IgD-negative memory B cell (primary cell): ENCODE measurements at regions not wholly inside any gene's neighbourhood (a gene's known extent, or its start where the extent isn't known, plus 50 kb on each side); places are given as distances from the start of the nearest gene placed in this dataset.

Experiments
- H3K27ac Mint-ChIP-seq, 3 donors: one replicate each; pipeline ENCODE4 v1.8.0; 2020 to 2022; ENCODE audit warnings: mild to moderate bottlenecking in 3 of 3, mixed read lengths in 3 of 3, moderate library complexity in 1 of 3
- H3K27me3 Mint-ChIP-seq: one replicate; pipeline ENCODE4 v1.8.0; 2021; ENCODE audit warnings: mixed read lengths
- H3K36me3 Mint-ChIP-seq: one replicate; pipeline ENCODE4 v1.8.0; 2020; ENCODE audit warnings: mild to moderate bottlenecking, mixed read lengths
- H3K4me1 Mint-ChIP-seq, 3 donors: one replicate each; pipeline ENCODE4 v1.8.0; 2020 to 2022; ENCODE audit warnings: mixed read lengths in 3 of 3, mild to moderate bottlenecking in 1 of 3
- H3K4me3 Mint-ChIP-seq, 4 donors: one replicate each; pipeline ENCODE4 v1.8.0; 2020 to 2022; ENCODE audit warnings: mild to moderate bottlenecking in 4 of 4, mixed read lengths in 4 of 4, moderate library complexity in 3 of 4
- H3K9me3 Mint-ChIP-seq, 3 donors: one replicate each; pipeline ENCODE4 v1.8.0; 2020 to 2021; ENCODE audit warnings: mixed read lengths in 3 of 3, mild to moderate bottlenecking in 1 of 3

DNA sequence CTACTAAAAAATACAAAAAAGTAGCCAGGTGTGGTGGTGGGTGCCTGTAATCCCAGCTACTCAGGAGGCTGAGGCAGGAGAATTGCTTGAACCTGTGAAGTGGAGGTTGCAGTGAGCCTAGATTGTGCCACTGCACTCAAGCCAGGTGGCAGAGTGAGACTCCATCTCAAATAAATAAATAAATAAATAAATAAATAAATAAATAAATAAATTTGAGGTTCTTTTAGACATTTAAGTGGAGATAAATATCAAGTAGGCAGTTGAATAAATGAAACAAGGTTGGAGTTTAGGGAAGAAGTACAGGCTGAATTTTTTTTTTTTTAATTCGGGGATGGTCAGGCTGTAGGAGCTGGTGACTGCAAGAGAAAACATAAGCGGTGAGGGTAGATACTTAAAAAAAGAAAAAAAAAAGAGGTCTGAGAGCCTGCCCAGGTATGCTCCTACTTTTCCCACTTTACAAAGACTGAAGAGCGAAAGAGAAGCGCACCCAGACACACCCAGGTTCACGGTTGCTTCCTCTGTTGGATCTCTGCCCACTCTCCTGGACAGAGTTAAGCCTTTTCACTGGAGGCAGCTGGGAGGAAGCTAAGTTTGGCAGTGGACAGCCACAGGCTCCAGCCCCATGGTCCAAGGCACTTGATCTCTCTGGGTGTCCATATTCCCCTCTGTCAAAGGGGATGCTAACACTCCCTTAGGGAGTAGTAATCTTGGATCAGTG, 100.9 kb upstream of the PRDM1 start:
- Mint-ChIP-seq H3K27me3 (peaks cover 52% of the 10 kb centered on the region), H3K9me3 (no peaks in the 10 kb centered on the region), H3K4me1 (peaks cover 4 to 13% (median 6%) of the 10 kb centered on the region in 3 donors), H3K27ac (no peak overlapping the region), H3K4me3 (no peak overlapping the region), H3K36me3 (no peaks in the 10 kb centered on the region)

DNA sequence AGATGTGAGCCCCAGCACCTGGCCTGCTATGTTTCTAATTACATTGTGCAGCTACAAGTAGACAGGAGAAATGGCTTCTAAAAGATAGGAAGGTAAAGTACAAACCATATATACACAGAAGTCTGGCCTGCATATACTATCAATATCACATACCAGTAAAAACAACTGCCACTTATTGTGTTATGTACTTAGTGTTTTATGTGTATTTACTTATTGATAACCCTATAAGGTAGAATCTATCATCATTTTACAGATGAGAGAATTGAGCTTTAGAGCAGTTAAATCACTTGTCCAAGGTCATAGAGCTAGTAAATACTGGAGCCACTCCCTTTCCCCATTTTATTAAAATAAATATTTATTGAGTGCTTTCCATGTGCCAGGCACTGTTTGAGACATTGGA, 102.4 kb upstream of the PRDM1 start:
- Mint-ChIP-seq H3K36me3 (no peaks in the 10 kb centered on the region), H3K27ac (no peak overlapping the region), H3K27me3 (peaks cover 51% of the 10 kb centered on the region), H3K9me3 (no peaks in the 10 kb centered on the region), H3K4me3 (no peak overlapping the region), H3K4me1 (peaks cover 4 to 13% (median 6%) of the 10 kb centered on the region in 3 donors)

DNA sequence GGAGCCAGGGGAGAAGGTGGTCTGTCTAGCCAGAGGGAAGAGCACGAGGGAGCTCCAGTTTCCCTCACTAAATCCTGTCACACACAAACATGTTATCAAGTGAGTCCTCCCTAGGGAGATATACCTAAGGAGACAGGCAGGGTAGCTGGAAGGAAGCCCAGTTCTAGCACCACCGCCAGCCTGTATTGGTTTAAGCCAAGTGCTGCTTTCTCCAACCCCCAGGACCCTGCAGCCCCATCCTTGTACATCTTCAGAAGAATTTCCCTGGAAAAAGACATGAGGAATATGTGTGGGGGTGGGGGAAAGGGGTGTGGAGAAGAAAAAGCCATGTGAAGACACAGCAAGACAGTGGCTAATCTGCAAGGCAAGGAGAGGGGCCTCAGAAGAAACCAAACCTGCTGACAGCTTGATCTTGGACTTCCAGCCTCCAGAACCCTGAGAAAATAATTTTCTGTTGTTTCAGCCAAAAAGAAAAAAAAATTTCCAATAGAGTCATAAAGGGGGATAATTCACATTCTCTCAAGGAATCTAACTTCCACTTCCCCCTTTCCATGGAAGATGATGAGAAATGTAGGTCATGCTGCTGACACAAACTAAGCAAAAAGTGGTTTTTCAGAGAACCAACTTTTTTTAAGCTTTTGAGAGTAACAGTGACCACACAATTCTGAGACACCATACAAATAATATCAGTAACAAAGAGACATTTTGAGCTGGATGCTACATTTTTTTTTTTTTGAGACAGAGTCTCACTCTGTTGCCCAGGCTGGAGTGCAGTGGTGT, 103.2 kb upstream of the PRDM1 start:
- peaks cover 52% of the 10 kb centered on the region for H3K27me3 Mint-ChIP-seq
- H3K4me3 Mint-ChIP-seq = no peak overlapping the region
- H3K27ac Mint-ChIP-seq = no peak overlapping the region
- peaks cover 0 to 1% (median 0%) of the 10 kb centered on the region in 3 donors for H3K9me3 Mint-ChIP-seq
- no peaks in the 10 kb centered on the region for H3K36me3 Mint-ChIP-seq
- H3K4me1 Mint-ChIP-seq = peaks cover 4 to 13% (median 6%) of the 10 kb centered on the region in 3 donors

DNA sequence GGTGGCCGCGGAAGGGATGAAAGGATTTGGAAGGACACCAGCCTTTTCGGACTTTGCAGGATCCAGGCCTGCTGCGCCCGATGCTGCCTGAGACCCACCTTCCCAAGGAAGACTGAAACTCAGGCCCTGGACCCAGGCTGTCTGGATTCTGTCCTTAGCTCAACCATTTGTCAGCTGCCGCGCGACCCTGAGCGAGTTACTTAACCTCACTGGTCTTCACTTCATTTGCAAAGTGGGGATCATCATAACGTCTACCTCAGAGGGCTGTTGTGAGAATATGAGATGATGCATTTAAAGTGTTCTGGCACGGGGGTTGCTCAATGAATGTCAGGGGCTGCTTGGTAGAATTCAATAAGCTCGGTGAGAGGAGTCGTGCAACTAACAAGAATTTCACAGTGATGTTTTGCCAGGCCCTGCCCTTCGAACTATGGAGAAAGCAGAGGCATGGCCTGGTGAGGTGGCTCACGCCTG, 104.2 kb upstream of the PRDM1 start:
- Mint-ChIP-seq H3K27me3 (peaks cover 46% of the 10 kb centered on the region), H3K4me1 (peaks cover 4 to 13% (median 6%) of the 10 kb centered on the region in 3 donors)

DNA sequence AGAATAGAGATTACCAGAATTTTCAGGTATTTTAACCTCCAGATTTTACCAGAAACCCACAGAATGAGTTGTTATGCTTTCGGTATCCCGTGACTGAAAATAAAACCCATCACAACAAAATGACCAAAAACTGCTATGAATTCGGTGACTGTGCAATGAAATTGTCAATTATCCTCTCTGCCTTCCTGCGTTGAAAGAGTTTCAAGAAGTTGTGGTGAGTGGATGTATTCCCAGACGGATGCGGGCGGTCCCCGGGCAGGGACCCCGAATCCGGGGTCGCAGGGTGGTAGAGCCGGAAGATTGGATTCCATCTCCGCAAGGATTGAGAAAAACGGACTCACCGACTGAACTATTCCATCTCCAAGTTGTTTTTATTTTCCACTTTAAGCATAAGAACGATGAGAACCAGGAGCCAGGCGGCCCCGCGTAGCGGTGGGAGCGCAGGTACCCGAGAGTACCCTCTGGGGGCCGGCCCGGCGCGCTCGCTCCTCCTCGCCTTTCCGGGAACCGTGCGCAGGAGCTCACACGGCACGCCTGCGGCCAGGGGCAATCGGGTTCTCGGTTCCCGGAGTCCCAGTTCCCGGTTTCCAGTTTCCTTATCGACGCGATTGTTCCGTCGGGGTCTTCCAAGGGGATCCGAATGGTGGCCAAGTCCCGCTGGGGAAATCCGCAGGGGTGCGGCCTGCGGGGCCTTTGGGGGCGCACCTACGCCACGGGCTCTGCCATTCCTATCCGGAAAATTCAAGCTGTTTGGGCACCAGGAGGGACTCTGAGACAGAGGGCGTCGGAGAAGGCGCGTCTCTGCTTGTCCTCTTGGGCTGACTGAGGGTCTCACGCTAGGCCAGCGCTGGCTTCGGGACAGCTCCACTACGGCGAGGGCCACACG, 104.9 kb upstream of the PRDM1 start:
- peaks cover 4 to 13% (median 6%) of the 10 kb centered on the region in 3 donors for H3K4me1 Mint-ChIP-seq
- H3K36me3 Mint-ChIP-seq = no peaks in the 10 kb centered on the region
- peaks cover 43% of the 10 kb centered on the region for H3K27me3 Mint-ChIP-seq
- H3K27ac Mint-ChIP-seq = peak overlapping the region in 1 of 3 donors; percentile 73
- peak overlapping the region; percentile 77 to 93 (median 86) for H3K4me3 Mint-ChIP-seq
- peaks cover 0 to 3% (median 0%) of the 10 kb centered on the region in 3 donors for H3K9me3 Mint-ChIP-seq

More for the DNA sequence above, 104.2 kb upstream of the PRDM1 start:
- no peak overlapping the region for H3K27ac Mint-ChIP-seq
- H3K4me3 Mint-ChIP-seq = peak overlapping the region in 3 of 4 donors; percentile 5 to 93 (median 77)
- no peaks in the 10 kb centered on the region for H3K36me3 Mint-ChIP-seq
- peaks cover 0 to 3% (median 0%) of the 10 kb centered on the region in 3 donors for H3K9me3 Mint-ChIP-seq

DNA sequence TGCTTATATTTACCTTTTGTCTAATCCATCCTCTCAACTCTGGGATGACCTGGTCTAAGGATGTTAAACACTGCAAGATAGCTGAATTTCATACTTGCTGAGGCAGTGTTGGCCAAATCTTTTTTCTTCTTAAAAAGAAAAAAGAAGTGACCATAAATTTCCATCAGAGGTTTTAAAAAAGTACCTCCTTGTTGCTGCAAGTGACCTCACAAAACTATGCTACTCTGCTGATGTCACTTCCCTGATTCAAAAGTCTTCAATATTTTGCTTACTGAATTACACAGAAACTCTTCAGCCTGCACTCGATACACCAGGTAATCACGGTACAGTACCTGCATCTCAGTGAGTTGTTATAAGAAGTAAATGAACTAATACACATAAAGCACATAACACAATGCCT, 107.2 kb upstream of the PRDM1 start:
- H3K36me3 Mint-ChIP-seq = no peaks in the 10 kb centered on the region
- H3K27ac Mint-ChIP-seq = no peak overlapping the region
- peaks cover 4 to 7% (median 6%) of the 10 kb centered on the region in 3 donors for H3K4me1 Mint-ChIP-seq
- H3K4me3 Mint-ChIP-seq = no peak overlapping the region
- peaks cover 0 to 4% (median 0%) of the 10 kb centered on the region in 3 donors for H3K9me3 Mint-ChIP-seq
- peaks cover 33% of the 10 kb centered on the region for H3K27me3 Mint-ChIP-seq

DNA sequence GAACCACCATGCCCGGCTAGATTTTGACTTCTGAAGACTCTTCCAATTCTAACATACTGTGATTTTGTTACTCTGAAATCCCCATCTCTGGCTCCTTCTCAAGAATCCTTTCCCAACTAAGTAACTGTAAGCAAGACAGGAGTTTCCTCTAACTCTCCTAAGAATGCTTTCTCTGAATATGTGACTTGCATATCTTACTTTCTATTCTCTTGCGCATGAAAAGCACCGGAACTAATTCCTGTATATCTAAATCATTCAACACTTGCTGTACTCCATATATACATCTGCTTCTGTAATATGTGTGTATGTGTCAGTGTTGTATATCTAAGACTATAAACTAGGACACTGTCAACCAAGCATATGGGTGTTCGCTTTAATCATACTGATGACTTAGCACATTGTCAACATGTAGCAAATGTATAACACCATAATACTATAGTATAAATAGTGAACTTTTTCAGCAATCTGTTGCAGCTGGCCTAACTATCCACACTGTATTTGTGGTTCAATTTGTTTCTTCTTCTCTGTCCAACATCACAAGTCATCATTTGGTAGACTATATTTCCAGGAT, 108.1 kb upstream of the PRDM1 start:
- H3K4me3 Mint-ChIP-seq = no peak overlapping the region
- H3K27ac Mint-ChIP-seq = no peak overlapping the region
- peaks cover 3 to 11% (median 8%) of the 10 kb centered on the region in 3 donors for H3K9me3 Mint-ChIP-seq
- H3K4me1 Mint-ChIP-seq = peaks cover 4 to 7% (median 6%) of the 10 kb centered on the region in 3 donors
- no peaks in the 10 kb centered on the region for H3K36me3 Mint-ChIP-seq
- peaks cover 31% of the 10 kb centered on the region for H3K27me3 Mint-ChIP-seq

DNA sequence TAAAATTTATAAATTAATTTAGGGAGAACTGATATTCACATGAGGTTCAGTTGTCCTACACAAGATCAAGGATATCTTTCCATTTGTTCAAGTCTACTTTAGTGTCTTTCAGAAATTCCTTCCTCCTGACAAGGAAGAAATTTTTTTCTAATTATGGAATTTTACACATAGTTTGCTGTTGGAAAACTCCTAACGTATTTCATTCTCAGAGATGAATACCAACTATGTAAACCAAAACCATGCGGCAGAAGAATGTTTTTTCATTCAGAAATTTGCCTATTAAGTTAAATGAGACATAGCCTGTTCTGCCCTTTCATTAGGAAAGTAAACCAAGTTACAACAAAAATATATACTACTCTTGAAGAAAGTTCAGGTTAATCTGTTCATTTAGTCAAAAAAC, 111.2 kb upstream of the PRDM1 start:
- H3K36me3 Mint-ChIP-seq = peaks cover 3% of the 10 kb centered on the region
- no peak overlapping the region for H3K27ac Mint-ChIP-seq
- no peaks in the 10 kb centered on the region for H3K4me1 Mint-ChIP-seq
- peaks cover 13% of the 10 kb centered on the region for H3K27me3 Mint-ChIP-seq
- H3K9me3 Mint-ChIP-seq = peaks cover 20 to 23% (median 21%) of the 10 kb centered on the region in 3 donors
- H3K4me3 Mint-ChIP-seq = no peak overlapping the region

DNA sequence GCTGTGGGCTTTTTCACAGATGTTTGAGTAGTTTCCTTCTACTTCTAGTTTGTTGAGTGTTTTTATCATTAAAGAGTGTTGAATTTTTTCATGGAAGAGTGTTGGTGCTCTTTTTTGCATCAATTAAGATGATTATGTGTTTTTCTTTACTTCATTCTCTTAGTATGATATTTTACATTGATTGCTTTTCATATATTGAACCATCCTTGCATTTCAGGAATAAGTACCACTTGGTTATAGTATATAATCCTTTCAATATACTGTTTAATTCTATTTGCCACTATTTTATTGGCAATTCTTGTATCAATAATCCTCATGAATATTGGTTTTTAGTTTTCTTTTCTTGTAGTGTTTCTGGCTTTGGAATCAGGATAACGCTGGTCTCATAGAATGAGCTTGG, 113.7 kb upstream of the PRDM1 start:
- Mint-ChIP-seq H3K4me3 (no peak overlapping the region), H3K9me3 (peaks cover 21 to 29% (median 25%) of the 10 kb centered on the region in 3 donors), H3K27me3 (peaks cover 10% of the 10 kb centered on the region)

DNA sequence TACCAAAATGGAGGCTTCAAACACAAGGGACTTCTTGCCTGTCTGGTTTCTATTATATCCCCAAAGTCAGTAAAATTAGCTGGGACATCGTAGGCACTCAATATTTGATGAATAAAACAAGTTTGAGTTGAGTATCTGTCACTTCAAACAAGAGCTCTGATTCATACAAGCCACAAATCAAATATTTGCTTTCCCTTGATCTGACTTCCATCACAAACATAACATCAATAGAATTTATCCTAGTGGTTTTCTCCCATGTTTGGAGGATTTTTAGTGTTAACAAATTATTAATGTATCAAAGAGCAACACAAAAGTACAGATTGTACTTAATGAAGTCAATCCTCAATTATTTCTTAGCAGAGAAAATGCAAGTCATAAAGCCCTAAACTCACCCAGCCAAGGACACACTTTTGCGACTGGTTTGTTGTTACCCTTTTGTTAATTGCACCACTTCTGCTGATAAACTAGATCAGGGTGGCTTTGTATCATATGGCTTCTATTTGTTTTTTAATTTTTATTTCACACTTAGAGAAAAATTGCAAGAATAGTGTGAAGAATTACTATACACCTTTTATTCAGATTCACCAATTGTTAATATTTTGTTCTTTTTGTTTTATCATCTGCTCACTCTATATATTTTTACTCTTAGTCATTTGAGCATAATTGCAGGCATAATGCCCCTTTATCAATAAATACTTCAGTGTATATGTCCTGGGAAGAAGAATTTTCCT, 117.4 kb upstream of the PRDM1 start:
- Mint-ChIP-seq H3K4me1 (no peaks in the 10 kb centered on the region), H3K27ac (no peak overlapping the region), H3K4me3 (no peak overlapping the region), H3K9me3 (peaks cover 19 to 28% (median 25%) of the 10 kb centered on the region in 3 donors), H3K27me3 (peaks cover 11% of the 10 kb centered on the region), H3K36me3 (peaks cover 3% of the 10 kb centered on the region)

More for the DNA sequence above, 113.7 kb upstream of the PRDM1 start:
- Mint-ChIP-seq H3K27ac (no peak overlapping the region), H3K36me3 (peaks cover 3% of the 10 kb centered on the region), H3K4me1 (no peaks in the 10 kb centered on the region)

DNA sequence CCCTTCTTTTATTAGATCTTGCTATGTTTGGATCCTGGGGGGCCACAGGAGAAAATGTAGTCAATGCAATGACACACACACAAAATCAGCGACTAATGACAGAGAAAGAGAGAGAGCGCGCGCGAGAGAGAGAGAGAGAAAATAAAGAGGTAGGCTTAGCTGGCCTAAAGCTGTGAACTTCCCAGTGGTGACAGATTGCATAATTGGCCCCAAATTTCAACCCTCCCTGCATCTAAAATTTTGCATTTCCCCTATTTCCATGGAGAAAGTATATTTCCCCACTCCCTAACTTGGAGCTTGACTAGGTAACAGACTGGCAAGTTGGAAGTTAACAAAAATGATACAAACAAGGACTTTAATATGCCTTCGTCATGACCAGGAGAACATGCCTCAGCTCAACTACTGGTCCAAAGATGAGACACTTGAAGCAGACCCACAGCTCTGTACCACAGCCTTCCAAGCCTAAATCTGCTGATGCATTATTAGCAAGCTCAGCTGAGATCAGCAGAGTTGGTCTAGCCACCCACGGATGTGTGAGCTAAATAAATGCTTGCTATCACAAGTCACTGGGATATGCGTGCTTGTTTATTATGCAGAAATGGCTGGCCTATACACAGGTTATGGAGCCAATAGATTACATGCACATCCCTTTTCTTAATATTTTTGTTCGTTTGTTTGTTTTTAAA, 118.1 kb upstream of the PRDM1 start:
- no peak overlapping the region for H3K27ac Mint-ChIP-seq
- H3K9me3 Mint-ChIP-seq = peaks cover 13 to 22% (median 21%) of the 10 kb centered on the region in 3 donors
- no peaks in the 10 kb centered on the region for H3K4me1 Mint-ChIP-seq
- peaks cover 3% of the 10 kb centered on the region for H3K36me3 Mint-ChIP-seq
- H3K4me3 Mint-ChIP-seq = no peak overlapping the region
- H3K27me3 Mint-ChIP-seq = peaks cover 9% of the 10 kb centered on the region

DNA sequence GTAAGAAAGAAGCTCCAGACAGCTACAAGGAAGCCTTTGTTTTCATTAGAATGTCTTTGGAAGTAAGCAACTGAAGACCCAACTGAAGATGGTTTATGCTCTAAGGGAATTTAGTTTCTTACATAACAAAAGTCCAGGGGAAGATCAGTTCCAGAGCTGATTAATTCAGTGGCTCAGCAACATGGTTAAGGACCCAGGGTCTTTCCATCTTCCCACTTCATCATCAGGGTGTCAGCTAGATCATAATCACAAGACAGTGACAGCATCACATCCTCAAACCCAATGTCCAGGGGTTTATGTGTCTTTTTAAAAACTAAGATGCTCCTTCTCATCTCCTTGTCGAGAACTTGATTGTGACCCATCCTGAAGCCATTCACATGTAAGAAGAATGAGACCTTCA, 119.7 kb upstream of the PRDM1 start:
- H3K36me3 Mint-ChIP-seq = no peaks in the 10 kb centered on the region
- H3K27me3 Mint-ChIP-seq = peaks cover 7% of the 10 kb centered on the region
- H3K4me3 Mint-ChIP-seq = no peak overlapping the region
- H3K4me1 Mint-ChIP-seq = no peaks in the 10 kb centered on the region
- no peak overlapping the region for H3K27ac Mint-ChIP-seq
- H3K9me3 Mint-ChIP-seq = peaks cover 4 to 11% (median 11%) of the 10 kb centered on the region in 3 donors

DNA sequence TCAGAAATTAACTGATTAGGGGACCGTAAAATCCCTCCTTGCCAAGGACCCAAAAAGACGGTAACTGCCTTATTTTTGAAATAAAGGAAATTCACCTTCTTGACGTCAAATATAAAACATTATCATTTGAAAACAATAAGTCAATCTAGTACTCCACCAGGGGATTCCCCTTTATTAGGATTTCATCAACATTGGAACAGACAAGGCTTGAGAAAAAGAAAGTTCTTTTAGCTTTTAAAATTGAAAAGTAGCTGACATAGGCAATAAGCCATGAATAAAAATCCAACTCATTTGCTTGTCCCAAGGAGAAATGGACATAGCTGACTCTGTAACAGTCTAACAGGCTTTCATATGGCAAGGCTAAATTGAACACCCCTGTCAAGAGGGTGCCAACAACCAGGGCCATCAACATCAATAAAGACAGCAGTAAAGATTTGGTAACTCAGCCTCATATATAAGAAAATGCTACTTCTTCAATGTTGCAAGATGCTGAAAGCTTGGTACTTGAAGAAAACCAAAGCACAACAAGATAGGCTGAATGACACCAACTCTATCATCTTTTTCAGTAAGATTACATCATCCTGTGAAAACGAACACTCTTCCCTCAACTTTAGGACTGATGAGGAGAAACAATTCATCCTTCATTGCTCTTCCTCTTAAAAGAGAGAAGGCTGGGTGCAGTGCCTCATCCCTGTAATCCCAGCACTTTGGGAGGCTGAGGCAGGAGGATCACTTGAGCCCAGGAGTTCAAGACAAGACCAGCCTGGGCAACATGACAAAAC, 121.0 kb upstream of the PRDM1 start:
- Mint-ChIP-seq H3K27ac (no peak overlapping the region), H3K9me3 (peaks cover 2 to 5% (median 5%) of the 10 kb centered on the region in 3 donors), H3K36me3 (no peaks in the 10 kb centered on the region), H3K4me1 (no peaks in the 10 kb centered on the region), H3K27me3 (peaks cover 7% of the 10 kb centered on the region), H3K4me3 (no peak overlapping the region)
